ENCODE measurements at regions not wholly inside any gene's neighbourhood (a gene's known extent, or its start where the extent isn't known, plus 50 kb on each side); places are given as distances from the start of the nearest gene placed in this dataset.

- no peaks in the 10 kb centered on the region for H3K36me3 ChIP-seq (ENCODE audit: control insufficient read depth, insufficient read depth, low read length)
- ChIA-PET POLR2A (interaction anchor here (0.7 kb wide), 1 partner anchor 625 kb away, joined by 4 read pairs; no protein-coding TSS in a partner anchor), CTCF (no interaction called here)
- no peaks in the 10 kb centered on the region for H3K27me3 ChIP-seq (ENCODE audit: control insufficient read depth, insufficient read depth, low read length)
- intact Hi-C loops (cut with micrococcal nuclease; ENCODE audit: unreplicated experiment) = no loop called here
- no peak overlapping the region for H3K27ac ChIP-seq (ENCODE audit: low read length)
- DNase-seq (ENCODE audit: low read depth, low spot score) = no peak
- no peaks in the 10 kb centered on the region for H3K9me3 ChIP-seq (ENCODE audit: control insufficient read depth, insufficient read depth, low read depth, low read length)
- ATAC-seq = no peak
- TF ChIP-seq TCF7L2 (IDR thresholded peaks at IDR 0.05; ENCODE audit: low read depth, low read length) (no peak), REST (IDR thresholded peaks at IDR 0.05; ENCODE audit: insufficient read depth in 1 of 2, low read depth in 2 of 2, low read length in 1 of 2) (no peak), POLR2AphosphoS5 (IDR thresholded peaks at IDR 0.05; ENCODE audit: low read depth, low read length) (no peak), CTCF (IDR thresholded peaks at IDR 0.05) (no peak), SIN3A (IDR thresholded peaks at IDR 0.05; ENCODE audit: borderline replicate concordance, insufficient read depth, low read depth, low read length) (no peak)
- no TSS peak for BruUV-seq (replicated peaks)
- in situ Hi-C loops (cut with HindIII; ENCODE audit: low pct_unique_long_range_greater_than_20kb, low sequenced_read_pairs) = no loop called here
- no peak overlapping the region for H3K4me3 ChIP-seq (ENCODE audit: low read depth in 2 of 2, low read length in 2 of 2)
- H3K4me1 ChIP-seq (ENCODE audit: control insufficient read depth, insufficient read depth, low read length) = no peaks in the 10 kb centered on the region
Measured at GRCh38 chr2:16853088-16853487, 187.5 kb upstream of the CYRIA start.

- intact Hi-C loops (cut with micrococcal nuclease; ENCODE audit: unreplicated experiment) (no loop called here), in situ Hi-C loops (cut with HindIII; ENCODE audit: low pct_unique_long_range_greater_than_20kb, low sequenced_read_pairs) (no loop called here)
- POLR2A ChIA-PET = no interaction called here
- CTCF ChIA-PET = no interaction called here
- H3K36me3 ChIP-seq (ENCODE audit: control insufficient read depth, insufficient read depth, low read length) = no peaks in the 10 kb centered on the region
- H3K27me3 ChIP-seq (ENCODE audit: control insufficient read depth, insufficient read depth, low read length) = no peaks in the 10 kb centered on the region
- ATAC-seq (no peak), DNase-seq (ENCODE audit: low read depth, low spot score) (no peak)
- no peak overlapping the region for H3K27ac ChIP-seq (ENCODE audit: low read length)
- TF ChIP-seq REST (IDR thresholded peaks at IDR 0.05; ENCODE audit: insufficient read depth in 1 of 2, low read depth in 2 of 2, low read length in 1 of 2) (no peak), TCF7L2 (IDR thresholded peaks at IDR 0.05; ENCODE audit: low read depth, low read length) (no peak), SIN3A (IDR thresholded peaks at IDR 0.05; ENCODE audit: borderline replicate concordance, insufficient read depth, low read depth, low read length) (no peak), POLR2AphosphoS5 (IDR thresholded peaks at IDR 0.05; ENCODE audit: low read depth, low read length) (no peak), CTCF (IDR thresholded peaks at IDR 0.05) (no peak)
- BruUV-seq (replicated peaks) = no TSS peak
- no peak overlapping the region for H3K4me3 ChIP-seq (ENCODE audit: low read depth in 2 of 2, low read length in 2 of 2)
- no peaks in the 10 kb centered on the region for H3K4me1 ChIP-seq (ENCODE audit: control insufficient read depth, insufficient read depth, low read length)
- no peaks in the 10 kb centered on the region for H3K9me3 ChIP-seq (ENCODE audit: control insufficient read depth, insufficient read depth, low read depth, low read length)
Measured at GRCh38 chr2:16852651-16853050, 187.0 kb upstream of the CYRIA start.

Measured in Panc1 (cell line).